NOMO-1 (cell line): ENCODE measurements at regions not wholly inside any gene's neighbourhood (a gene's known extent, or its start where the extent isn't known, plus 50 kb on each side); places are given as distances from the start of the nearest gene placed in this dataset.
"Not testable (repeated sequence)": the region's sequence is repeated elsewhere in the genome, so short reads cannot be mapped to it uniquely, and the experiment has no call there.

Experiments used
- DNase-seq, 2 experiments: peaks; one replicate each; lab custom pipeline; 2025; ENCODE audit not compliant: unreplicated experiment in 2 of 2; lab: John Stamatoyannopoulos, UW

GRCh38 chr9:80797101-80797829 is 892.1 kb downstream of the TLE1 start:
- no peak for DNase-seq

- no peak for DNase-seq
Measured at GRCh38 chr9:80796632-80797031, 892.7 kb downstream of the TLE1 start.

GRCh38 chr9:80794197-80794596 is 895.1 kb downstream of the TLE1 start:
- no peak for DNase-seq

GRCh38 chr9:80793706-80794105 is 895.6 kb downstream of the TLE1 start:
- no peak for DNase-seq

- DNase-seq = no peak
Measured at GRCh38 chr9:80792726-80793125, 896.6 kb downstream of the TLE1 start.

- no peak for DNase-seq
Measured at GRCh38 chr9:80791836-80792235, 897.5 kb downstream of the TLE1 start.

GRCh38 chr9:80790764-80791163 is 898.6 kb downstream of the TLE1 start:
- no peak for DNase-seq

GRCh38 chr9:80789831-80790230 is 899.5 kb downstream of the TLE1 start:
- DNase-seq = no peak

GRCh38 chr9:80787636-80788035 is 901.7 kb downstream of the TLE1 start:
- no peak for DNase-seq

- DNase-seq = no peak
Measured at GRCh38 chr9:80784647-80785046, 904.7 kb downstream of the TLE1 start.

- no peak for DNase-seq
Measured at GRCh38 chr9:80775971-80776370, 913.4 kb downstream of the TLE1 start.

GRCh38 chr9:80775530-80775929 is 913.8 kb downstream of the TLE1 start:
- no peak for DNase-seq

- no peak for DNase-seq
Measured at GRCh38 chr9:80771555-80772347, 917.6 kb downstream of the TLE1 start.

GRCh38 chr9:80763536-80763935 is 925.8 kb downstream of the TLE1 start:
- DNase-seq = no peak

GRCh38 chr9:80755586-80755985 is 933.8 kb downstream of the TLE1 start:
- DNase-seq = no peak

- not testable (repeated sequence) for DNase-seq
Measured at GRCh38 chr9:80747056-80747455, 942.3 kb downstream of the TLE1 start.

GRCh38 chr9:80732506-80732905 is 956.8 kb downstream of the TLE1 start:
- no peak for DNase-seq

GRCh38 chr9:80720579-80720978 is 968.8 kb downstream of the TLE1 start:
- no peak for DNase-seq

- no peak for DNase-seq
Measured at GRCh38 chr9:80707120-80707519, 982.2 kb downstream of the TLE1 start.

GRCh38 chr9:80701061-80701460 is 988.3 kb downstream of the TLE1 start:
- no peak for DNase-seq

GRCh38 chr9:80699511-80699998 is 989.8 kb downstream of the TLE1 start:
- no peak for DNase-seq
